ENCODE measurements at regions not wholly inside any gene's neighbourhood (a gene's known extent, or its start where the extent isn't known, plus 50 kb on each side); places are given as distances from the start of the nearest gene placed in this dataset.

- H3K27me3 ChIP-seq (ENCODE audit: control insufficient read depth, insufficient read depth, low read length), result no peaks in the 10 kb centered on the region
- H3K4me3 ChIP-seq (ENCODE audit: low read depth, low read length), result no peak overlapping the region
- CTCF ChIA-PET, result no interaction called here
- no peak for TF ChIP-seq CTCF (IDR thresholded peaks at IDR 0.05; ENCODE audit: insufficient read depth, low read depth, low read length)
- POLR2A ChIA-PET, result no interaction called here
- no peak for DNase-seq (ENCODE audit: low read depth)
- H3K36me3 ChIP-seq (ENCODE audit: control insufficient read depth, insufficient read depth, low read length), result no peaks in the 10 kb centered on the region
Observed at GRCh38 chr11:38411149-38411548, 1813.1 kb upstream of the RAG2 start.

GRCh38 chr11:38402063-38402462 is 1804.0 kb upstream of the RAG2 start:
- H3K36me3 ChIP-seq (ENCODE audit: control insufficient read depth, insufficient read depth, low read length), result no peaks in the 10 kb centered on the region
- no peaks in the 10 kb centered on the region for H3K27me3 ChIP-seq (ENCODE audit: control insufficient read depth, insufficient read depth, low read length)
- TF ChIP-seq CTCF (IDR thresholded peaks at IDR 0.05; ENCODE audit: insufficient read depth, low read depth, low read length), result no peak
- ChIA-PET CTCF (no interaction called here), POLR2A (no interaction called here)
- no peak for DNase-seq (ENCODE audit: low read depth)
- H3K4me3 ChIP-seq (ENCODE audit: low read depth, low read length), result no peak overlapping the region

GRCh38 chr11:38392176-38392575 is 1794.1 kb upstream of the RAG2 start:
- no peak overlapping the region for H3K4me3 ChIP-seq (ENCODE audit: low read depth, low read length)
- no peaks in the 10 kb centered on the region for H3K27me3 ChIP-seq (ENCODE audit: control insufficient read depth, insufficient read depth, low read length)
- ChIA-PET POLR2A (no interaction called here), CTCF (no interaction called here)
- no peak for TF ChIP-seq CTCF (IDR thresholded peaks at IDR 0.05; ENCODE audit: insufficient read depth, low read depth, low read length)
- no peaks in the 10 kb centered on the region for H3K36me3 ChIP-seq (ENCODE audit: control insufficient read depth, insufficient read depth, low read length)
- no peak for DNase-seq (ENCODE audit: low read depth)

- POLR2A ChIA-PET, result no interaction called here
- DNase-seq (ENCODE audit: low read depth), result peak; percentile 7
- Histone ChIP-seq H3K36me3 (ENCODE audit: control insufficient read depth, insufficient read depth, low read length) (no peaks in the 10 kb centered on the region), H3K27me3 (ENCODE audit: control insufficient read depth, insufficient read depth, low read length) (no peaks in the 10 kb centered on the region), H3K4me3 (ENCODE audit: low read depth, low read length) (no peak overlapping the region)
- CTCF ChIA-PET, result no interaction called here
- no peak for TF ChIP-seq CTCF (IDR thresholded peaks at IDR 0.05; ENCODE audit: insufficient read depth, low read depth, low read length)
Observed at GRCh38 chr11:38384568-38384967, 1786.5 kb upstream of the RAG2 start.

- TF ChIP-seq CTCF (IDR thresholded peaks at IDR 0.05; ENCODE audit: insufficient read depth, low read depth, low read length), result no peak
- Histone ChIP-seq H3K36me3 (ENCODE audit: control insufficient read depth, insufficient read depth, low read length) (no peaks in the 10 kb centered on the region), H3K27me3 (ENCODE audit: control insufficient read depth, insufficient read depth, low read length) (no peaks in the 10 kb centered on the region), H3K4me3 (ENCODE audit: low read depth, low read length) (no peak overlapping the region)
- ChIA-PET CTCF (no interaction called here), POLR2A (no interaction called here)
- no peak for DNase-seq (ENCODE audit: low read depth)
Observed at GRCh38 chr11:38365274-38365673, 1767.2 kb upstream of the RAG2 start.
